GM18517 (cell line): ENCODE measurements at regions not wholly inside any gene's neighbourhood (a gene's known extent, or its start where the extent isn't known, plus 50 kb on each side); places are given as distances from the start of the nearest gene placed in this dataset.
"Not testable (repeated sequence)": the region's sequence is repeated elsewhere in the genome, so short reads cannot be mapped to it uniquely, and the experiment has no call there.

ENCODE experiments used
- ATAC-seq: cut with Tn5 transposase; IDR thresholded peaks from one replicate; pipeline ENCODE4 v1.9.1; 2021; ENCODE audit warnings: mild to moderate bottlenecking, moderate library complexity; ENCODE audit not compliant: unreplicated experiment

- ATAC-seq: no peak
These were observed 457.0 kb upstream of the MYT1L start for GRCh38 chr2:2788076-2788475.

- ATAC-seq: no peak
These were observed 456.3 kb upstream of the MYT1L start for GRCh38 chr2:2787301-2787907.

DNA sequence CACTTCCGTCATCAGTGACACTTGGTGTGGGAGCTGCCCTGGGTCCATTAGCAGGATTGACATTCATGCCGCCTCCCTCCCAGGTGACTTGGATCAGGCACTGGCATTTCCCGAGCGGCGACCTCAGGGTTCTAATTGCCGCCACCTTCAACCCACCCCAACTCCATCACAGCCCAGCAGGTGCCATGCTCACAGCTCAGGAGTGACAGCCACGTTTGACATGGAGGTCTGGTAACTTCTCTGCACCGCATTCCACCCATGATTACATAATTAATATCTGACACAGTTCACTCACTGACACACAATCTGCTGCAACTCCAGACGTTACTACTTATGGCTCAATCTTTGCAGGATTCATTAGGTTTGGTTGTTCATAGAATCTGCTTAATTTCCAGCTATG, 450.9 kb upstream of the MYT1L start:
- ATAC-seq: no peak

DNA sequence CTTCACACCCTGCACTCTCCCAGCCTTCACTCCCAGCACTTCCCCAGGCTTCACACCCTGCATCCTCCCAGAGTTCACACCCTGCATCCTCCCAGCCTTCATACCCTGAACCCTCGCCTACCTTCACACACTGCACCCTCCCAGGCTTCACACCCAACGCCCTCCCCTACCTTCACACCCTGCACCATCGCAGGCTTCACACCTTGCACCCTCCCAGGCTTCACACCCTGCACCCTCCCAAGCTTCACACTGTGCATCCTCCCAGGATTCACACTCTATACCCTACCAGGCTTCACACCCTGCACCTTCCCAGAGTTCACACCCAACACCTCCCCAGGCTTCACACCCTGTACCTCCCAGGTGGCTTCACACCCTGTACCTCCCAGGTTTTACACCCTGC, 448.7 kb upstream of the MYT1L start:
- ATAC-seq: no peak

GRCh38 chr2:2777876-2778275, 446.8 kb upstream of the MYT1L start:
- no peak for ATAC-seq

- no peak for ATAC-seq
These were observed 446.1 kb upstream of the MYT1L start for GRCh38 chr2:2777213-2777612.

DNA sequence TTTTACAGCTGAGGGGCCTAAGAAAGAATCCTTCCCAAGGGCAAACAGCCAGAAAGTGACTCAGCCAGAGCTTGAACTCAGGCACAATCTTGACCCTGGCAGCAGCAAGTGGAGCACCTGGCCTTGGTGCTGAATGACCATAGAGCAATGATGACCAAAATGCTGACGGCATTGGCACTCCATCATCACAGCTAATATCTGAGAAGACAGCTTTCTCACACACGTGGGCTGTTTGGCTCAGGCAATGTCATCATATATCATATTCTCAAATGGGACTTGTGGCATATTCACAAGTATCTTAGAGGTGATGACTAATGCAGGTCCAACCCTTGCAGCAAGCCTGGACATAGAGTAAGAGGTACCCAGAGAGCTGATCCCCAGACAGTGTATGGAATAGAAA, 443.9 kb upstream of the MYT1L start:
- no peak for ATAC-seq

DNA sequence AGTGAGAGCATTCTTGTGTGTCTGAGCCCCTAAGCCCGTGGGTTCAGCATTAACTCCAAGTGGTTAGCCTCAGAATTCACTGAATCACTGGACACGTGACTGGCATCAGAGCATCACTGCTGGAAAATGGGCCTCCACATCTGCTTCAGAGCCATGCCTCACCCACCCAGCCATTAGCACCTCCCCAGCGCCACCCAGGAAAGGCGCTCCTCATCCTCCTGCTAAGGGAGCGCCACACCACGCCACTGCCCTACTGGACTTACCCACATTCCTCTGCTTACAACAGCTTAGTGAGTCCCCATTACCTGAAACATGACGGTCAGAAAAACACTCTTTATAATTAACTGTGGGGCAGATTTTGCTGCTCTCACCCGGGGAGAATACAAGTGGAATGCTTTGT, 442.6 kb upstream of the MYT1L start:
- ATAC-seq: no peak

GRCh38 chr2:2773080-2773479, 442.0 kb upstream of the MYT1L start:
- not testable (repeated sequence) for ATAC-seq

DNA sequence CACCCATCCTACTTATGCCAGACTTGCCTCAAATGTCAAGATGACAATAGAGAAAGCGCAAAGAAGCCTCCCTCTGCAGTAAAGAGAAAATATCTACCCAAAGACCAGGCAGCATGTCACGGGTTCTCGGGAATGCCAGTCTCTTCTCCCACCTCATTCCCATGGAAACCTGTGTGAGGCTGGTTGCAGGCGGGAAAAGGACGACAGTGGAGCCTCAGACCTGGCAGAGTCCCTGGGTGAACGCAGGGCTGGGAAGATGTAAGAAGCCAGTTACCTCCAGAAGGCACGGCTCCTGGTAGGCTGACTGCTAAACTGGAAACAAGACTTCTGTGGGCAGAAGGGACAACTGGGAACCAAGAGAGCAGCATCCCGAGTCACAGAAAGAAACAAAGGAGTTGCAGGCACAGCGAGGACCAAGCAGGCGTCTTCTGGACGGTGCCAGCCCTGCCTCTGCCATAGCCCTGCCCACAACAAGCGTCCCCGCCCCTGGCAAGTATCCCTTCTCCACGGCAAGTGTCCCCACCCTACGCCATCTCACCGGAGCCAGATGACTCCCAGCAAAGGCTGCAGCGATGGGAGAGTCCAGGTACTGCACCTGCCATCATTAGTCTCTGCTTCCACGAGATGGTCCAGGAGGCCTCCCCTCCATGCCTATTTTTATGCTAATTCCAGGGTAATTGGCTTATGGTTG, 440.8 kb upstream of the MYT1L start:
- no peak for ATAC-seq

DNA sequence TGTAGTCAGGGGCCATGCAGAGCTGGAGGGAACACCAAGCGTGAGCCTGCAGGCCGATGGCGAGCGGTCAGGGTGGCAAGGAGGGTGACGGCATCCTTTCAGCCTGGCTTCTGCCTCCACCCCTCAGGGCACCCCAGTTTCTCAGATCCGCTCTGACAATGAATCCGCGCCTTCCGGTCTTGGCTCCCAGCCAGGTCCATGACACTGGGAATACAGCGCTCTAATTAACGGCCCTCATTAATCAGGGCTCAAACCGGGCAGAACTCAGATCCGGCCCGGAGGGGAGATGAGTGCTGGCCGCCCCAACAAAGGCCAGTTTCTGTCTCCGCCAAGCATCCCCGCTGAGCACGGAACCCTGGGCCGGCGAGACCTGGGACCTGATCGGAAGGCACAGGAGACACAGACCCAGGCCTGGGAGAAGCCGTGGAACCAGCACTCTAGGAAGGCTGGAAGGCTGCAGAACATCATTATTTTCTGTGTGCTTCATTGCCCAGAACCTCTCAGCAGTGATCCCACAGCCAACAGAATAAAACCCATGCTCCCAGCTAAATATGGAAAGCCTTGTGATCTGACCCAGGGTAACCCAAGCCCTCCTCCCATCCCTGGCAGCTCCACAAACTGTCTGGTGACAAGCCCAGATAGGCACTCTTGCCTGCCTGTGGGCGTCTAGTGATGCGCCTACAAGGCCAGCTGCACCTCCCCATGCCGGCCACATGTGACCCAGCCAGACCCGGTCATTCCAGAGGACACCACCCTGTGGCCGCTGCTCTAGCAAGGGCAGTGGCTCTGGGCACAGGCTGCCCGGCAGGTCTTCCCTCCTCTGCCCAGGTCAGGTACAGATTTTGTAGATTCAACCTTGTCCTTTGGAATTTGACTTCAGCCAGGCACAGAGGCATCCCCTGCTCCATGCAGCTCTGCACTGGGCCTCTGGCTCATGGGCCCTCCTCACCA, 438.7 kb upstream of the MYT1L start:
- ATAC-seq: no peak

DNA sequence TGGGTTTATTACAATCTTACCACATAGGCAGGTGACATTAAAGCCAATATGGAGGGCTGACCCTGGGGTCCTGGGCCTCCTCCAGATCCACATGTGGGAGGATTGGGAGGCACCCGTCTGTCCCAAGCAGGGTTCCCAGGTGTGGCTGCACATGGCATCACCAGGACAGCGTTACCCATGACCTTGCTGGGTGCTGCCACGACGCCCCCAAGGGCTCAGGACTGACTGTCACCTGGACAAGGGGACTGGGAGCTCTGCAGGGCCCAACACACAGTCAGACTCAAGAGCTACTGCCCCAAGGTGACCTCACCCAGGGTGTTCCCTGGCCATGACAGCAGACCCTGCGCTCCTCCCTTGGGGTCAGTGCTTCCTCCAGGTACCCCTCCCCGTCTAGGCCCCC, 437.4 kb upstream of the MYT1L start:
- ATAC-seq: no peak

GRCh38 chr2:2767837-2768236, 436.8 kb upstream of the MYT1L start:
- ATAC-seq: no peak

DNA sequence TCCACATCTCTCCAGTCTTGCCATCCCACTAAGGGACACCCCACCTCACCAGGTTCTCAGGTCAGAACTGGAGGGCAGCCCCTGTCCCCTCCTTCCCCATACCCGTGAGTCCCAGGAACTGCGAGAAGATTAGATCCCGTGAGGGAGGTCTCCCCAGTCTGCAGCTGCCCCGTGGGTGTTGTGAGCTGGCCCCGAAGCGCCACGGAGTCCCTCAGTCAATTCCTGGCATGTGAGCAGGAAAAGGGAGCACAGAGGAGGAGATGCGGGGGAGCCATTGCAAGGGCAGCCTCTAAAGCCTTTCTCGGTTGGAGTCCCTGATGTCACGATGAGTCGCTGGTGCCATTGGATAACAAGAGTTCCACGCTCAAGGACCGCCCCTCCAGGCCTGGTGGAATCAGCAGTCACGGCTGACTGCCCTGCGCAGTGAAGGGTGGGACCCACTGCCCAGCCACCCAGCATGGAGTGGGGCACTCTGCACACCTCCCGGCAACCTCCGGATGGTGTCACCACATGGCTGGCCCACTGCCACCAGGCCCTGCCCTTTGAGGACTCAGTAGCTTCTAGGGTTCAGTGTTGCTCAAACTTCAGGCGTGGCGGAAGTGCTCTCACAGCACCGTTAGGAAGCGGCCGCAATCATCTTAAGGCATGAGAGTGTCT, 434.9 kb upstream of the MYT1L start:
- no peak for ATAC-seq

- no peak for ATAC-seq
These were observed 434.2 kb upstream of the MYT1L start for GRCh38 chr2:2765176-2765800.

- ATAC-seq: no peak
These were observed 433.7 kb upstream of the MYT1L start for GRCh38 chr2:2764739-2765138.

DNA sequence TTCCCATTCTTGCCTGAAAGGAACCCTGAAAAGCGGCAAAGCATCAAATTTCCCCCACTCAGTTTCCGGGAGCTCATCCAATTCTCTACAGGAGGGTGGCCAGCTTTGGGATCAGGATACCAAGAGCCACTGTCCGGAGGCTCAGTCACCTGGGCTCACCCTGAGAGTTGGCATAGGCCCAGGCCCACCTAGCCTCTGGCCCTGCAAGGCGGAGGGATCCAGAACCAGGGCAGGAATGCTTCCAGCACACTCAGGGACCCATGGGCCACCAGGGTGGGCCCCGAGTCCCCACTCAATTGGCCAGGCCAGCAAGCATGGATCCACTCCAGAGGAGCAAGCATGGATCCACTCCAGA, 432.9 kb upstream of the MYT1L start:
- ATAC-seq: no peak

DNA sequence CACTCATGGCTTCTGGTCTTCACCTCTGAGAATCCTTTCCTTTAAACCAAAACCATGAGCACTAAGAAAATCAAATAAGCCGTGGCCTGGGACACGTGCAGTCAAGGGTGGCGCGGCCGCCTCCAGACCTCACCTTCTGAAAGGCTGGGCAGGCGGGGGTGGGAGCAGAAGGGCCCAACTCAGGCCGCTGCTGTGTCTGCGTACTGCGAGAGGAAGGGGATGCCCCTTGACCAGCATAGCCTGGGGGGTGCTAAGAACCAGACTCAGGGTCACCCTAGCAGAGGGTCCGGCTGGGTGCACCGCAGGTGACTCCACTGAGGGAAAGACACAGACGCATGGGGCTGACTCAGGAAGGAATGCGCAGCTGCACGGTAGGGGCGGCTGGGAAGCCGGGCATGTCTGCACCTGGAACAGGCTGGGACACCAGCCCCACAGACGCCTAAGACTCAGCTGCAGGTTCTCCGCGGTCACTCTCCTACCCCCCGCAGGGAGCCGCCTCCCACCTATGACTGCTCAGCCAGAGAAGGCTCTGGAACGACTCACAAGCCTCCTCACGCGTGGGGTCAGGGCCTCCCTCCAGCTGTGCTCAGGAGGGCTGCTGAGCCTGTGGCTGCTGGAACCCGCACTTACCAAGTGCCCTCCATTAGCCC, 432.4 kb upstream of the MYT1L start:
- ATAC-seq: no peak

- no peak for ATAC-seq
These were observed 431.8 kb upstream of the MYT1L start for GRCh38 chr2:2762913-2763312.

GRCh38 chr2:2762166-2762908, 431.3 kb upstream of the MYT1L start:
- no peak for ATAC-seq
